Epithelial cell of proximal tubule (primary cell): ENCODE measurements at regions not wholly inside any gene's neighbourhood (a gene's known extent, or its start where the extent isn't known, plus 50 kb on each side); places are given as distances from the start of the nearest gene placed in this dataset.
A peak's percentile ranks its signal among the peaks of the same experiment; 100 is the strongest.
"Not testable (repeated sequence)": the region's sequence is repeated elsewhere in the genome, so short reads cannot be mapped to it uniquely, and the experiment has no call there.

Experiments
- DNase-seq: peaks from one replicate; pipeline ENCODE4 v3.0.0-alpha.2; 2011; ENCODE audit warnings: low read depth
- H3K4me3 ChIP-seq: 2 replicates; pipeline ENCODE4 v1.5.1; 2011; ENCODE audit warnings: low read depth, mild to moderate bottlenecking, low read length
- TF ChIP-seq, protein P1 (sequence below): conservative IDR thresholded peaks from 2 replicates; pipeline ENCODE4 v1.5.1; 2012; ENCODE audit warnings: low read depth, mild to moderate bottlenecking, low read length

DNA sequence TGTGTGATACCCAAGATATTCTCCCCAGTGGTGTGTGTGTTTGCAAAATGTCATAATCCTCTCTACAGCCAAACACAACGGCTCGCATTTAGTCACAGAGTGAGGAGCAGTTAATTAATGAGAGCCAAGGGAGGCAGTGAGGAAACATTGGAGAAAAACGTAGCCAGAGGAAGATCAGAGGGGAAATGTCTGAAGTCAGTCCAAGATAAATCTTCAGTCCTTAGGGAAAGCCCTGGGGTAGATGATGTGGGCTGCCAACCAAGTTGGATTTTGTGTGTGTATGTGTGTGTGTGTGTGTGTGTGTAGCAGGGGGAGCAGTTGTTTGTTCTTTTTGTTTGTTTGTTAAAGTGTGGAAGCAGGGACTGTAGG, 201.0 kb upstream of the PTBP2 start:
- DNase-seq = no peak
- no peak overlapping the region for H3K4me3 ChIP-seq
- TF ChIP-seq, protein P1, sequence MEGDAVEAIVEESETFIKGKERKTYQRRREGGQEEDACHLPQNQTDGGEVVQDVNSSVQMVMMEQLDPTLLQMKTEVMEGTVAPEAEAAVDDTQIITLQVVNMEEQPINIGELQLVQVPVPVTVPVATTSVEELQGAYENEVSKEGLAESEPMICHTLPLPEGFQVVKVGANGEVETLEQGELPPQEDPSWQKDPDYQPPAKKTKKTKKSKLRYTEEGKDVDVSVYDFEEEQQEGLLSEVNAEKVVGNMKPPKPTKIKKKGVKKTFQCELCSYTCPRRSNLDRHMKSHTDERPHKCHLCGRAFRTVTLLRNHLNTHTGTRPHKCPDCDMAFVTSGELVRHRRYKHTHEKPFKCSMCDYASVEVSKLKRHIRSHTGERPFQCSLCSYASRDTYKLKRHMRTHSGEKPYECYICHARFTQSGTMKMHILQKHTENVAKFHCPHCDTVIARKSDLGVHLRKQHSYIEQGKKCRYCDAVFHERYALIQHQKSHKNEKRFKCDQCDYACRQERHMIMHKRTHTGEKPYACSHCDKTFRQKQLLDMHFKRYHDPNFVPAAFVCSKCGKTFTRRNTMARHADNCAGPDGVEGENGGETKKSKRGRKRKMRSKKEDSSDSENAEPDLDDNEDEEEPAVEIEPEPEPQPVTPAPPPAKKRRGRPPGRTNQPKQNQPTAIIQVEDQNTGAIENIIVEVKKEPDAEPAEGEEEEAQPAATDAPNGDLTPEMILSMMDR = no peak

DNA sequence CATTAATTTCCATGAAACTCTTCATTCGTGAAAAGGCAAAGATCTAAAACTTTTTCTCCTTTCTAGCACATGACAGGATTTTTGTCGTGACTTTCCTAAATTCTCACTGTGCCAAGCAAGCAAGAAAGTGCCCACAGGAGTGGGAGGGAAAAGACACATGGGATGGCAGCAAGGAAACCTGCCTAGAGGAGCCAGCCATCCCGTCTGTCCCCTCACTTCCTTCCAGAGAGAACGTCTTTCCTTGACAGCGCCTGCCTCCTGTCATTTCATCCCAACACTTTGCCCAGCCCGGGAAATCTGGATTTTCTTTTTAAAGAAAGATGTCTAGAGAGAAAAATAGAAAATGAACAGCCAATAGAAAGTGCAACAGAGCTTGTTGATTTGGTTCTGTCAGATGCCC, 200.6 kb upstream of the PTBP2 start:
- H3K4me3 ChIP-seq = no peak overlapping the region
- DNase-seq = no peak
- TF ChIP-seq, protein P1 = no peak

DNA sequence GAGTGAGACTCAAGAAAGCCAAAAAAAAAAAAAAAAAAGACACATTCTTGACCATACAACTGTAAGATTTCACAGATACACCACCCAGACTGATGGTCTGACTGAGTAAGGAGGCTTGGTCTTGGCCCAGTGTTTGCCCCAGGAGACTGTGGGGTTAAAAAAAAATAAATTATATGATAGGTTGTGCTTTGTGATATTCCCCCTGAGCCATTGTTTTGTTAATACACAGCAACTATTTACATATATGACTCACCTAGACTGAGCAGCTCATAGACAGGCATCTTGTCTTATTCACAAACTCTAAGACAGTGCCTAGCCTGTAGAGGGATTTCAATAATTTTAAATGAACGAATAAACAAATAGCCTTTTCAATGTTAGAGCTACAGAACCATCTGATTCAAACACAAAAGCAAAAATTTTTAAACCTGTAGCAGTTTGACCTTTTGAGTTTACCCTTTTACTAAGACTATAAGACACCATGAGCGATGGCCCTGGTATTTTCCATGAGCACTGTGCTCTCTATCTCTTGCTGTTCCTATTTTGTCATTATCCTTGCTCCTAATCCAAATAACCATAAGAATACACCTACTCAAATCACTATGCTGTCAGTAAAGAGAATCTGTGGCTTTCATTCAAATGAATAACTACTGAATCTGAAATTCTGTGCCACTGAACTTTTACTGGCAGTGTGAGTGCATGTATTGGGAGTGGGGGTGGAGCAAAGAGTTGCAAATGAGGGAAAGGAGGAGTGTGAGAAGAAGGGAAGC, 199.4 kb upstream of the PTBP2 start:
- peak; percentile 58 for DNase-seq
- TF ChIP-seq, protein P1 = no peak
- H3K4me3 ChIP-seq = no peak overlapping the region

- peak; percentile 52 for DNase-seq
- TF ChIP-seq, protein P1 = no peak
- H3K4me3 ChIP-seq = no peak overlapping the region
Observed at GRCh38 chr1:96522927-96523326, 198.7 kb upstream of the PTBP2 start.

- DNase-seq = no peak
- H3K4me3 ChIP-seq = no peak overlapping the region
- TF ChIP-seq, protein P1 = peak; percentile 43
Observed at GRCh38 chr1:96524100-96524499, 197.5 kb upstream of the PTBP2 start.

GRCh38 chr1:96525657-96526557, 195.7 kb upstream of the PTBP2 start:
- DNase-seq = no peak
- TF ChIP-seq, protein P1 = no peak
- no peak overlapping the region for H3K4me3 ChIP-seq

DNA sequence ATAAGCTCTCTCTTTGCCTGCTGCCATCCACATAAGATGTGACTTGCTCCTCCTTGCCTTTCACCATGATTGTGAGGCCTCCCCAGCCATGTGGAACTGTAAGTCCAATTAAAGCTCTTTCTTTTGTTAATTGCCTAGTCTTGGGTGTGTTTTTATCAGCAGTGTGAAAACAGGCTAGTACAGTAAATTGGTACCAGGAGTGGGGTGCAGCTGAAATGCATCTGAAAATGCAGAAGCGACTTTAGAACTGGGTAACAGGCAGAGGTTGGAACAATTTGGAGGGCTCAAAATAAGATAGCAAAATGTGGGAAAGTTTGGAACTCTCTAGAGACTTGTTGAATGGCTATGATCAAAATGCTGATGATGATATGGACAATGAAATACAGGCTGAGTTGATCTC, 192.9 kb upstream of the PTBP2 start:
- DNase-seq, H3K4me3 ChIP-seq: not testable (repeated sequence)
